ENCODE measurements at regions not wholly inside any gene's neighbourhood (a gene's known extent, or its start where the extent isn't known, plus 50 kb on each side); places are given as distances from the start of the nearest gene placed in this dataset.
"Not testable (repeated sequence)": the region's sequence is repeated elsewhere in the genome, so short reads cannot be mapped to it uniquely, and the experiment has no call there.

DNA sequence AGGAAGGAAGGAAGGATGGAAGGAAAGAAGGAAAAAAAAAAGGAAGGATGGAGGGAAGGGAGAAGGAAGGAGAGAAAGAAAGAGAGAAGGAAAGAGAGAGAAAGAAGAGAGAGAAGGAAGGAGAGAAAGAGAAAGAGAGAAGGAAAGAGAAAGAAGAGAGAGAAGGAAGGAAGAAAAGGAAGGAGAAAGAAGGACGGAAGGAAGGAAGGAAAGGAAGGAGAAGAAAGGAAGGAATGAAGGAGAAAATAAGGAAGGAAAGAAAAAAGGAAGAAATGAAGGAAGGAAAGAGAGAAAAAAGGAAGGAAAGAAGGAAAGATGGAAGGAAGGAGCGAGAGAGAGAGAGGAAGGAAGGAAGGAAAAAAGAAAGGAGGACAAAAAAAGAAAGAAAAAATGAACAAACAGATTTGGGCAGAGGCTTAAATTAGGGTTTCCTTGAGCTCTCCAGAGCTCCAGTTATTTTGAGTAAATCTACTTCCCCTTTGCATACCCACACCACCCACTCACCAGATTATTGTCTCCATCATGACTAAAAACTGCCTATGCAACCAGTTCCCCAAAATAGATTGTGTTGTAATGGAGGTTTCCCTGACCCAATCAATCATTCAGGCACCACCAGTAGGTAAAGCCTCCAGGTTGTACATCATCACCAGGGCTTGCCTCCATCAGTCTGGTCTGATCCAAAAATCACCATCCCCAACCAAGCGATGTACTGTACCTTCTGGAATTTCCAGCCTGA lies 1722.9 kb upstream of the PCDH10 start:
- no peak for DNase-seq

DNA sequence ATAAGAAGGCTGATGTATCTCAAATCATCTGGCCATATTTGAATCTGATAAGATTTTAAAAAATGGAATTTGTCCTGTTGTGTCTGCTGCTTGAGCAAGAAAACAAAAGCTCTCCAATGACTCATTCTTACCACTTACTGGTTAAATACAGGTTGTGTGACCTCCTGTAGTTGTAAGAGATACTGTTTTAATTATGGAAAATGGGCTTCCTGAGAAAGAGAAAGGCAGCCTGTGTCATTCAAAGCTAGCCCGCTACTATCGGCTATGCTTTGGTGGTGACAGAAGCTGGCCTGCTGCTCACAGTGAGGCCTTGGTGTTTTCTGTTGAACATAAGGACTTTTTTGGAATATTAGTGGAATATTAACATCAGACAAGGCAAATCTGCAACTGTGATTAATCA lies 1722.1 kb upstream of the PCDH10 start:
- DNase-seq: no peak

DNA sequence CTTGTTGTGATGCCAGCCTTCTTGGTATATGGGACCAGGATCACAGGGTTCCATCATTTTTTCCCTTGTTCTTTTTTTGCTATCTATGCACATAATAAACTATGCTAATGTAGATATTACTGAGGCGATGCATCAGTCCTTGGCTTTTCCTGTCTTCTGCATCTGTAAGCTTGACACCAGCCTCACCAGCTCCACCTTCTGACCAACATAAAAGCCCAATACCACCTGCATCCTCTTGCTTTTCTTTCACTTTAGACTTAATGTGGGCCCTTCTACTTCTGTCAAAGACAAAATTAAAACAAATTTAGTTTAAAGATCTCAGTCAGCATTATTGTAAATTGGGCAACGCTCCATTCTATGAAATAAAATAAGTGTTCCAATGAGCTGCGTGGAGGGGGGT lies 1718.8 kb upstream of the PCDH10 start:
- DNase-seq: no peak

DNA sequence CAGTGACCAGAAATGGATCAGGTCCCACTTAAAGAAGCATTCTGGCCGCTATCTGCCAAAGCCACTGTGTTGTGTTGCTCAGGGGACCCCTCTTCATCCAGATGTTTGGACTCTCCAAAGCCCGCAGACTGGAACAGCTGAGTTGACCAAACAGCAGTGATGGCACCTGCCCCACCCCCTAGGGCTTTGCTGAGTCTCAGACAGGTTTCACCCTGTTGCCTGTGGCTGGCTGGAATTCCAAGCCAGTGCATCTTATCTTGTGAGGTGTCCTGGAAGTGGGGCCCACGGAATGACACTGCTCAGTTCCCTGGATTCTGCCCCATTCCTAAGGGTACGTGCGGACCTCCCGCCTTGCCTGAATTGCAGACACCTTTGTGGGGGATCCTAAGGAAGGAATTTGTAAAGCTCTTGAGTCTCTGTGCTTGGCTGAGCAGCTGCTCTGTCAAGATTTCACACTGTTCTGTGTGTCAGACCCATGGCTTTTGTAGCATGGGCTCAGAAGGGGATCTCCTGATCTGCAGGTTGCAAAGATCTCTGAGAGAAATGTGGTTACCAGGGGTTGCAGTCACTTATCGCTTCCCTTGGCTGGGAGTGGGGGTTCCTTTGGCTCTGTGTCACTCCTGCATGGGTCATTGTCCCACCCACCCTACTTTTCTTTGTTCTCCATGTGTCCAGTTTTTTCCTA lies 1707.9 kb upstream of the PCDH10 start:
- DNase-seq: no peak

GRCh38 chr4:131447883-131448282 lies 1701.2 kb upstream of the PCDH10 start:
- no peak for DNase-seq

DNA sequence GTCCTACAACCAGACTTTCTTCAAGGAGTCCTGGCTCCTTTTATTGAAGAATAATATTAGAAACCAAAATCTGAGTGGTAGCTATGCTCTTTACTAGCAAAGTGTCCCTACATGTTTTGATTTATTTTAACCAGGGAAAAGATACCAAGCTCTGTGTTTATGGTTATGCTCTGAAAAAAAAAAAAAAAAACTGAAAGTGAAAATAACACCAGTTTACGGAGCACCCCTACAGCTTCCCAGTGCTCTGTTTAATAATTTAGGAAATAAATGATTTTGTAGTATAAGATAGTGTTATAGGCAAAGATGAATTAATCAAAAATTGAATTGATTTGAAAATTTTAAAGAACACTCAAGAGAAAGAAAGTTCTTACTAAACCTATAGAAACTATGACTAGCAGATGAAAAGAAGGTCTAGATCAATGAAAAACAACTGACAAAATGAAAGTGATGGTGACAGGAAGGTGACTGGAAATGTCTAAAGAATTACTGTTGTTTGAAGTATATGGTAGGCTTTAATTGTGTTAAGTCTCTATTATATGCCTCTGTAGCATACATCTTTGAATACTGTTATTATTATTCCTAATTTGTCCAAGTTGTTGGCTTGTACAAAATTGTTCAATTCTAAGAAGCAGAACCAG lies 1698.4 kb upstream of the PCDH10 start:
- DNase-seq: no peak

DNA sequence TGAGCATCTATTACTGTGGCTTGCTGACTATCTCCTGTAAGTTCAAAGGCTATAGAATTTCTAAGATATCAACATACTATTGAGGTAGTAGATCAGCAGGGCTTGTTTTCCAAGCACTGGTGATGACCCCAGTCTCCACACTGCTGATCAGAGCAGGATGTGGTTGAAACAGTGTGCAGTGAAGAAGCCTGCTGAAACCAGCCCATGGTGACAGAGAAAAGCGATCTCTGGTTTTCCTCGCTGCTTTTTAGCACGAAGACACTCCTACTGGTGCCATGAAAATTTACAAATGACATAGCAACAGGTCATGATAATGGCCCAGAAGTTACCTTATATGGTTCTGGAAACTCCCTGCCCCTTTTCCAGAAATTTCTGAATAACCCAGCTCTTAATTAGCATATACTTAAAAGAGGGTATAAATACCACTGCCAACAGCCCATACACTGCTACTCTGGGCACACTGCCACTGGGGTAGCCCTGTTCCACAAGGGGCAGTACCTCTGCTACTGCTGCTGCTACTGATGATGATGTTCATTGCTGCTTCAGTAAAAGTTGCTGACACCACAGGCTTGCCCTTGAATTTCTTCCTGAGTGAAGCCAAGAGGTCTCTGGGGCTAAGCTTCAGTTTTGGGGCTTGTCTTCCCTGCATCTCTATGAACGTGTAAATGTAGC lies 1689.5 kb upstream of the PCDH10 start:
- DNase-seq: no peak

DNA sequence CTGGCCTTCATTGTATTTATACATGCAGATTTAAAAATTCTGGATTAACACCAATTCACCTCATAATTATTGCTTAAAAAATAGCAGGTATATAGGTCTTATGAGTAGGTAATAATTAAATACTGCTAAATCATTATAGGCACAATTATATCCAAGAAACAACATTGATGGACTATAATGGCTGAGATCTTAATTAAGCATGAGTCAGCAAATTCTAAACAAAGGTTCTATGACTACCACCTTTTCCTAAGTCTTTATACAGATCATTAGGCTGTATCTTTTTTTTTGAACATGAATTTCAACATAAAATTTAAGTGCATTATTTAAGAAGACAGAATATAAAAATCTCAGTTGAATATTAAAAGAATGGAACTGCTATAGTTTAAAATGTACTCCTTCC lies 1678.7 kb upstream of the PCDH10 start:
- DNase-seq: no peak

- no peak for DNase-seq
Measured at GRCh38 chr4:131488772-131489171, 1660.3 kb upstream of the PCDH10 start.

GRCh38 chr4:131496211-131496610 lies 1652.9 kb upstream of the PCDH10 start:
- DNase-seq: not testable (repeated sequence)

DNA sequence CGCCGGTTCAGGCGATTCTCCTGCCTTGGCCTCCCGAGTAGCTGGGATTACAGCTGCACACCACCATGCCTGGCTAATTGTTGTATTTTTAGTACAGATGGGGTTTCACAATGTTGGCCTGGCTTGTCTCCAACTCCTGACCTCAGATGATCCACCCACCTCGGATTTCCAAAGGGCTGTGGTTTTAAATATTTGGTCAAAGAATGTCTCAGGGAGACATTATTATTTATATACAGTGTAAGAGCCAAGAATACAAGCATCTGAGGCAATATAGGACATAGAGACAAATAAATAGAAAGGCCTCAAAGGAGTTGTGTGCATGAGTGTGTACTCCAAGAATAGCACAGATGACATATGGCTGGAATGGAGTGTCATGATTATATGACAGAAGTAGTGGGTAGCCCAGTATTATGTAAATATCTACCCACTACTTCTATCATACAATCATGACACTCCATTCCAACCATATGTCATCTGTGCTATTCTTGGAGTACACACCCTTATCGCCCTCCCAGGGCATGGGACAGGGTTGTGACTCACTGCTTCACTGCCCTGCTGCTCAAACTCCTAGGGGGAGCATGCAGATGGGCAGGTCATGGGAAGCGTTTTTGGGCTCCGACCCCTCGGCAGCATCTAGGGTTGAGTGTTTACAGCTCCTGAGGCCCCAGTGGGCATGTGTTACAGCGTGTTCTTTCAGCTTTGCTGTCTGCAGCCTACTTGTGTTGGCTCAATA lies 1649.8 kb upstream of the PCDH10 start:
- DNase-seq: no peak

GRCh38 chr4:131509521-131509920 lies 1639.6 kb upstream of the PCDH10 start:
- no peak for DNase-seq

GRCh38 chr4:131526686-131527085 lies 1622.4 kb upstream of the PCDH10 start:
- DNase-seq: no peak

DNA sequence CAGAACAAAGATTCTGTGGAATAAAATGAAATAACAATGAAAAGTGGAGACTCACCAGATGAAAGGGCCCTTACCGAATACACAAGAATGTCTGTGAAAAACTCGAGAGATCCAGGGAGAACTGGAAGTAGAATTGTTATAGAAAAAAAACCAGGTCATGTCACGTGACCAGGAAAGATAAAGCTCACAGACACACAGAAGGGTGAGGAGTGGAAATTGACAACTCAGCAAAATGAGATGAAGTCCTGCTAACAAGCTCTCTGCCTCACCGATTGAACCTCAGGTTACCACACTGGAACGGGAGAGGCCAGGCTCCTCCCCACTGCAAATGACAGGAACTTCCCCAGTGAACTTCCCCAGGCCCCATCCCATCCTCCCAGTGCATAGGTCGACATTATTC lies 1618.0 kb upstream of the PCDH10 start:
- no peak for DNase-seq

- DNase-seq: no peak
Measured at GRCh38 chr4:131534944-131535645, 1614.0 kb upstream of the PCDH10 start.

- no peak for DNase-seq
Measured at GRCh38 chr4:131540256-131540655, 1608.8 kb upstream of the PCDH10 start.

- DNase-seq: no peak
Measured at GRCh38 chr4:131547506-131547981, 1601.5 kb upstream of the PCDH10 start.

DNA sequence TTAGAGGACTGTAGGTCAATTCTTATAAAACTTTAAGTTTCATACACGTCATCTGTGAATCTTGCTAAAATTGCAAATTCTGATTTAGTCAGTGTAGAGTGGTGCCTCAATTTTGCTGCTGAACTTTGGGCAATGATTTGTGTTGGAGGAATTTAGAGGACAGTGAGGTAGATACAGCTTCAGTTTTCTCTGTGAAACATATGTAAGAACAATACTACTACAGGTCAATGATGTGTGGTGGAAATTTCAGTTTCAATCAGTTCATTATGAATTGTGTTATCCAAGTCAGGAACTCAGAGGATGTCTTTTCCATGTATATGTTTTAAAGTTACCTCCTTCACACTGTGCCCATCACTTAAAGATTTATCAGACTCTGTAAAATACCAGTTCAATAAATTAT lies 1597.8 kb upstream of the PCDH10 start:
- DNase-seq: no peak

GRCh38 chr4:131566026-131566425 lies 1583.1 kb upstream of the PCDH10 start:
- no peak for DNase-seq

GRCh38 chr4:131584587-131584986 lies 1564.5 kb upstream of the PCDH10 start:
- peak; percentile 0 for DNase-seq

DNA sequence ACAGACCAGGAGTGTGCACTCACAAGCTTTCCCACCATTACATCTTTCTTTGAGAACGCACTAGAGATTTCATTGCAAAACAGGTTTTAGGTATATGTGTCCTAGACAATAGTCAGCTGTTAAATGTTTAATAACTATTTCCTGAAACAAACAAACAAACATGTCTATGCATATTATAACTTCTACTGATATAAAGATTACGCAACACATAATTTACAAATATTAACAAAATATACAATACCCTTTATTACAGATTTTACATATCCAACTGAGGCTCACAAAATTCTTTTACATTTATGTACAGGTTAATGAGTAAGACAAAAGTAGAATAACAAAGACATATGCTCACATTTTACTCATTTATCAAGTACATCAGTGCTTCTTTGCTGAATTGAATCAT lies 1554.0 kb upstream of the PCDH10 start:
- DNase-seq: no peak

- DNase-seq: no peak
Measured at GRCh38 chr4:131603705-131604104, 1545.4 kb upstream of the PCDH10 start.

All from NCI-H146 (cell line).